ENCODE measurements at regions not wholly inside any gene's neighbourhood (a gene's known extent, or its start where the extent isn't known, plus 50 kb on each side); places are given as distances from the start of the nearest gene placed in this dataset.

DNA sequence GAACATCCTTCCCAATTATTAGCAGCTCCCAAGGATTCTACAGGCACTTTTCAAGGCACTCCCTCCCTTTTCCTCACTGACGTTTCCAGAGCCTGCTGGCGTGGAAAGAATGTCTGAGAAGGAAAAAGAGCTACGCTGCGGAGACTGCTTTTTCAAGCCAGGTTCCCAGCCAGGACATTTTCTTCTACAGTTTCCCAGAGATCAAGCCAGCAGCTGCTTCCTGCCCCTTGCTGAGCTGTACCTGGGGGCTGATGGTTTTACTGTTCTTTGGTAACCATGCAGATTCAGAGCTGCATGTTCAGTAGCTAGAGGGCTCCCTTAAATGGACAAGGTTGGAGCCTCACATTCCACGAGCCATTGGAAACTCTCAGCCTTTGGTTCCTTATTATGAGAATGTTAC, 133.4 kb downstream of the EVX1 start:
- Histone ChIP-seq H3K4me1 (ENCODE audit: control insufficient read depth in 2 of 2, insufficient read depth in 1 of 2, low read depth in 1 of 2, low read length in 2 of 2) (peaks cover 0 to 6% of the 10 kb centered on the region in 2 donors), H3K9me3 (replicated peaks in 1 of 2; ENCODE audit: control insufficient read depth in 2 of 2, insufficient read depth in 1 of 2, low read depth in 1 of 2, low read length in 2 of 2) (no peaks in the 10 kb centered on the region), H3K27me3 (ENCODE audit: control insufficient read depth in 3 of 3, insufficient read depth in 3 of 3, low read depth in 1 of 3, low read length in 3 of 3) (no peaks in the 10 kb centered on the region), H2BK5ac (ENCODE audit: low read length) (no peak overlapping the region), H2BK15ac (ENCODE audit: low read length) (no peak overlapping the region), H2BK12ac (ENCODE audit: low read length) (no peak overlapping the region), H3K23ac (ENCODE audit: low read depth, low read length, poor library complexity) (no peak overlapping the region), H3K36me3 (replicated peaks in 1 of 2; ENCODE audit: control insufficient read depth in 2 of 2, insufficient read depth in 2 of 2, low read length in 2 of 2) (no peaks in the 10 kb centered on the region), H2AK5ac (ENCODE audit: low read depth, low read length) (no peak overlapping the region), H3K4ac (ENCODE audit: low read length) (no peak overlapping the region), H4K91ac (ENCODE audit: low read depth, low read length, poor library complexity) (no peak overlapping the region), H3K9ac (ENCODE audit: low read depth, low read length, poor library complexity) (no peak overlapping the region), H3K4me3 (ENCODE audit: low read length in 2 of 2) (no peak overlapping the region), H3K4me2 (ENCODE audit: insufficient read depth, low read length, poor library complexity, severe bottlenecking) (no peak overlapping the region), H2BK120ac (ENCODE audit: low read depth, low read length) (no peak overlapping the region), H3K18ac (ENCODE audit: low read length) (no peak overlapping the region), H4K8ac (ENCODE audit: low read depth, low read length) (no peak overlapping the region), H3K14ac (ENCODE audit: low read length) (no peak overlapping the region), H3K27ac (replicated peaks; ENCODE audit: low read length) (no peak overlapping the region), H2AFZ (ENCODE audit: low read length) (no peak overlapping the region), H3K79me1 (ENCODE audit: low read depth, low read length) (no peaks in the 10 kb centered on the region)
- no CpG with 5 or more reads among the region's 5 CpGs for WGBS, 2 donors (ENCODE audit: extremely low coverage in 2 of 2, insufficient read length in 2 of 2, insufficient replicate concordance in 1 of 2)
- DNase-seq (ENCODE audit: low spot score), result no peak

DNA sequence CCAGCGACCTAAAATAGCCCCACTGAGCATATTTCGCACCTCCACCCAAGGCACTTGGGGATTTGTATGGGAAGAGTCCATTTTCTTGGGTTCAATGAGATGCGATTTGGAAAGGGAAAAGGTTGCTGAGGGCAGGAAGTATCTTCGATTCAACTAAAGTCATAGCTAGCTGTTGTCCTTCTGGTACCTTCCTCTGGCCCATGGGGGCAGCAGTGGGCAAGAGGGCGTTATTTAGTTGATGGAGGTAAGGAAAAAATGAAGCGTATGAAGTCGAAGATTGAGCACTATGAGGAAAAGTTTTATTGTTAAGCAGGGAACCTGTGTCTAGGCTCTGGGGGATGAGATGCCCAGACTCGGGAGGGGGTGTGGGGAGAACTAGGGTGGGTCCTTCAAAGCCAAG, 135.4 kb downstream of the EVX1 start:
- H3K4me3 ChIP-seq (ENCODE audit: low read length in 2 of 2), result no peak overlapping the region
- DNase-seq (ENCODE audit: low spot score), result no peak
- H2AK5ac ChIP-seq (ENCODE audit: low read depth, low read length), result no peak overlapping the region
- H3K4ac ChIP-seq (ENCODE audit: low read length), result no peak overlapping the region
- no peak overlapping the region for H3K27ac ChIP-seq (replicated peaks; ENCODE audit: low read length)
- no peak overlapping the region for H2BK15ac ChIP-seq (ENCODE audit: low read length)
- no peak overlapping the region for H2BK12ac ChIP-seq (ENCODE audit: low read length)
- no peak overlapping the region for H3K9ac ChIP-seq (ENCODE audit: low read depth, low read length, poor library complexity)
- H3K14ac ChIP-seq (ENCODE audit: low read length), result no peak overlapping the region
- no peaks in the 10 kb centered on the region for H3K9me3 ChIP-seq (replicated peaks in 1 of 2; ENCODE audit: control insufficient read depth in 2 of 2, insufficient read depth in 1 of 2, low read depth in 1 of 2, low read length in 2 of 2)
- no peaks in the 10 kb centered on the region for H3K27me3 ChIP-seq (ENCODE audit: control insufficient read depth in 3 of 3, insufficient read depth in 3 of 3, low read depth in 1 of 3, low read length in 3 of 3)
- no peak overlapping the region for H3K18ac ChIP-seq (ENCODE audit: low read length)
- no peak overlapping the region for H3K4me2 ChIP-seq (ENCODE audit: insufficient read depth, low read length, poor library complexity, severe bottlenecking)
- H2BK120ac ChIP-seq (ENCODE audit: low read depth, low read length), result no peak overlapping the region
- H2BK5ac ChIP-seq (ENCODE audit: low read length), result no peak overlapping the region
- H3K36me3 ChIP-seq (replicated peaks in 1 of 2; ENCODE audit: control insufficient read depth in 2 of 2, insufficient read depth in 2 of 2, low read length in 2 of 2), result no peaks in the 10 kb centered on the region
- peaks cover 0 to 6% of the 10 kb centered on the region in 2 donors for H3K4me1 ChIP-seq (ENCODE audit: control insufficient read depth in 2 of 2, insufficient read depth in 1 of 2, low read depth in 1 of 2, low read length in 2 of 2)
- WGBS, 2 donors (ENCODE audit: extremely low coverage in 2 of 2, insufficient read length in 2 of 2, insufficient replicate concordance in 1 of 2), result 100% methylated on average over 2 of the region's 8 CpGs; no CpG with 5 or more reads in 1 of the 2 donors
- H3K23ac ChIP-seq (ENCODE audit: low read depth, low read length, poor library complexity), result no peak overlapping the region
- H4K91ac ChIP-seq (ENCODE audit: low read depth, low read length, poor library complexity), result no peak overlapping the region
- no peak overlapping the region for H2AFZ ChIP-seq (ENCODE audit: low read length)
- no peak overlapping the region for H4K8ac ChIP-seq (ENCODE audit: low read depth, low read length)
- H3K79me1 ChIP-seq (ENCODE audit: low read depth, low read length), result no peaks in the 10 kb centered on the region

GRCh38 chr7:27382307-27382706, 139.7 kb downstream of the EVX1 start:
- Histone ChIP-seq H3K4ac (ENCODE audit: low read length) (no peak overlapping the region), H2AK5ac (ENCODE audit: low read depth, low read length) (no peak overlapping the region), H3K4me3 (ENCODE audit: low read length in 2 of 2) (no peak overlapping the region), H3K9ac (ENCODE audit: low read depth, low read length, poor library complexity) (no peak overlapping the region), H2BK5ac (ENCODE audit: low read length) (no peak overlapping the region), H2AFZ (ENCODE audit: low read length) (no peak overlapping the region), H4K91ac (ENCODE audit: low read depth, low read length, poor library complexity) (no peak overlapping the region), H2BK12ac (ENCODE audit: low read length) (no peak overlapping the region), H3K27me3 (ENCODE audit: control insufficient read depth in 3 of 3, insufficient read depth in 3 of 3, low read depth in 1 of 3, low read length in 3 of 3) (no peaks in the 10 kb centered on the region), H3K4me2 (ENCODE audit: insufficient read depth, low read length, poor library complexity, severe bottlenecking) (no peak overlapping the region), H3K4me1 (ENCODE audit: control insufficient read depth in 2 of 2, insufficient read depth in 1 of 2, low read depth in 1 of 2, low read length in 2 of 2) (no peaks in the 10 kb centered on the region), H3K23ac (ENCODE audit: low read depth, low read length, poor library complexity) (no peak overlapping the region), H4K8ac (ENCODE audit: low read depth, low read length) (no peak overlapping the region), H2BK120ac (ENCODE audit: low read depth, low read length) (no peak overlapping the region), H3K79me1 (ENCODE audit: low read depth, low read length) (no peaks in the 10 kb centered on the region), H3K18ac (ENCODE audit: low read length) (no peak overlapping the region), H3K27ac (replicated peaks; ENCODE audit: low read length) (no peak overlapping the region), H3K9me3 (replicated peaks in 1 of 2; ENCODE audit: control insufficient read depth in 2 of 2, insufficient read depth in 1 of 2, low read depth in 1 of 2, low read length in 2 of 2) (no peaks in the 10 kb centered on the region), H3K14ac (ENCODE audit: low read length) (no peak overlapping the region), H2BK15ac (ENCODE audit: low read length) (no peak overlapping the region), H3K36me3 (replicated peaks in 1 of 2; ENCODE audit: control insufficient read depth in 2 of 2, insufficient read depth in 2 of 2, low read length in 2 of 2) (no peaks in the 10 kb centered on the region)
- DNase-seq (ENCODE audit: low spot score), result no peak
- WGBS, 2 donors (ENCODE audit: extremely low coverage in 2 of 2, insufficient read length in 2 of 2, insufficient replicate concordance in 1 of 2), result no CpG with 5 or more reads among the region's 4 CpGs

GRCh38 chr7:27386581-27386980, 144.0 kb downstream of the EVX1 start:
- Histone ChIP-seq H2AFZ (ENCODE audit: low read length) (no peak overlapping the region), H3K27me3 (ENCODE audit: control insufficient read depth in 3 of 3, insufficient read depth in 3 of 3, low read depth in 1 of 3, low read length in 3 of 3) (no peaks in the 10 kb centered on the region), H3K4ac (ENCODE audit: low read length) (no peak overlapping the region), H4K8ac (ENCODE audit: low read depth, low read length) (no peak overlapping the region), H3K4me1 (ENCODE audit: control insufficient read depth in 2 of 2, insufficient read depth in 1 of 2, low read depth in 1 of 2, low read length in 2 of 2) (peaks cover 0 to 4% of the 10 kb centered on the region in 2 donors), H2BK5ac (ENCODE audit: low read length) (no peak overlapping the region), H2BK15ac (ENCODE audit: low read length) (no peak overlapping the region), H3K79me1 (ENCODE audit: low read depth, low read length) (no peaks in the 10 kb centered on the region), H3K18ac (ENCODE audit: low read length) (no peak overlapping the region), H4K91ac (ENCODE audit: low read depth, low read length, poor library complexity) (no peak overlapping the region), H3K4me2 (ENCODE audit: insufficient read depth, low read length, poor library complexity, severe bottlenecking) (no peak overlapping the region), H3K9ac (ENCODE audit: low read depth, low read length, poor library complexity) (no peak overlapping the region), H2BK120ac (ENCODE audit: low read depth, low read length) (no peak overlapping the region), H3K9me3 (replicated peaks in 1 of 2; ENCODE audit: control insufficient read depth in 2 of 2, insufficient read depth in 1 of 2, low read depth in 1 of 2, low read length in 2 of 2) (no peaks in the 10 kb centered on the region), H3K14ac (ENCODE audit: low read length) (no peak overlapping the region), H2BK12ac (ENCODE audit: low read length) (no peak overlapping the region), H3K27ac (replicated peaks; ENCODE audit: low read length) (no peak overlapping the region), H3K23ac (ENCODE audit: low read depth, low read length, poor library complexity) (no peak overlapping the region), H2AK5ac (ENCODE audit: low read depth, low read length) (no peak overlapping the region), H3K4me3 (ENCODE audit: low read length in 2 of 2) (no peak overlapping the region), H3K36me3 (replicated peaks in 1 of 2; ENCODE audit: control insufficient read depth in 2 of 2, insufficient read depth in 2 of 2, low read length in 2 of 2) (no peaks in the 10 kb centered on the region)
- no CpG with 5 or more reads among the region's 6 CpGs for WGBS, 2 donors (ENCODE audit: extremely low coverage in 2 of 2, insufficient read length in 2 of 2, insufficient replicate concordance in 1 of 2)
- no peak for DNase-seq (ENCODE audit: low spot score)

All from neuronal stem cell (in vitro differentiated cells).